Gastroesophageal sphincter (tissue), 4 donors: ENCODE measurements at regions not wholly inside any gene's neighbourhood (a gene's known extent, or its start where the extent isn't known, plus 50 kb on each side); places are given as distances from the start of the nearest gene placed in this dataset.

Source experiments
- ATAC-seq: fragments of 150-250 bp; one replicate; pipeline ENCODE4 v1.9.1; 2016; ENCODE audit warnings: mild to moderate bottlenecking, moderate library complexity
- H3K27ac ChIP-seq, 4 donors: fragments of 200-600 bp; sonication (generic) in 3 of 4; 1 replicate in 3 of 4; 2 replicates in 1 of 4; pipeline ENCODE4 v1.5.1; 2016 to 2019
- H3K27me3 ChIP-seq: fragments of 200-600 bp; sonication (generic); one replicate; pipeline ENCODE4 v1.5.1; 2019
- H3K36me3 ChIP-seq, 2 donors: fragments of 200-600 bp; sonication (generic); one replicate each; pipeline ENCODE4 v1.5.1; 2019; ENCODE audit warnings: control low read depth in 1 of 2
- H3K4me1 ChIP-seq, 3 donors: fragments of 200-600 bp; sonication (generic); 1 replicate in 2 of 3; 2 replicates in 1 of 3; pipeline ENCODE4 v1.5.1; 2016 to 2019; ENCODE audit warnings: control low read depth in 2 of 3
- H3K4me3 ChIP-seq, 2 donors: fragments of 200-600 bp; sonication (generic); one replicate each; pipeline ENCODE4 v1.5.1; 2019; ENCODE audit warnings: mild to moderate bottlenecking in 1 of 2, moderate library complexity in 1 of 2
- H3K9me3 ChIP-seq, 3 donors: fragments of 200-600 bp; sonication (generic); one replicate each; pipeline ENCODE4 v1.5.1; 2017 to 2019; ENCODE audit warnings: control low read depth in 2 of 3
- EP300 ChIP-seq: sonication (generic); formaldehyde crosslinking; IDR thresholded peaks from one replicate; pipeline ENCODE4 v1.6.1; 2017; ENCODE audit warnings: antibody characterized with exemption, mild to moderate bottlenecking
- POLR2A ChIP-seq, 2 donors: fragments of 450-650 bp; IDR thresholded peaks; one replicate each; pipeline ENCODE4 v1.6.1; 2017; ENCODE audit warnings: antibody characterized with exemption in 2 of 2, mild to moderate bottlenecking in 2 of 2, moderate library complexity in 1 of 2
- POLR2AphosphoS5 ChIP-seq: sonication (generic); formaldehyde crosslinking; IDR thresholded peaks from one replicate; pipeline ENCODE4 v1.6.1; 2017; ENCODE audit warnings: antibody characterized with exemption
- WGBS, 2 donors: methylation state at CpG; one replicate each; pipeline ENCODE4 v1.1.5; 2018; ENCODE audit warnings: low coverage in 1 of 2; 5-methylcytosine and 5-hydroxymethylcytosine counted together
- TF ChIP-seq, protein P1 (sequence below), 4 experiments: fragments of 200-600 bp in 2 of 4; fragments of 450-650 bp in 2 of 4; sonication (generic) in 1 of 4; IDR thresholded peaks; one replicate each; pipeline ENCODE4 v1.5.1; 2017 to 2019; ENCODE audit warnings: antibody characterized with exemption in 4 of 4, mild to moderate bottlenecking in 2 of 4, moderate library complexity in 2 of 4

DNA sequence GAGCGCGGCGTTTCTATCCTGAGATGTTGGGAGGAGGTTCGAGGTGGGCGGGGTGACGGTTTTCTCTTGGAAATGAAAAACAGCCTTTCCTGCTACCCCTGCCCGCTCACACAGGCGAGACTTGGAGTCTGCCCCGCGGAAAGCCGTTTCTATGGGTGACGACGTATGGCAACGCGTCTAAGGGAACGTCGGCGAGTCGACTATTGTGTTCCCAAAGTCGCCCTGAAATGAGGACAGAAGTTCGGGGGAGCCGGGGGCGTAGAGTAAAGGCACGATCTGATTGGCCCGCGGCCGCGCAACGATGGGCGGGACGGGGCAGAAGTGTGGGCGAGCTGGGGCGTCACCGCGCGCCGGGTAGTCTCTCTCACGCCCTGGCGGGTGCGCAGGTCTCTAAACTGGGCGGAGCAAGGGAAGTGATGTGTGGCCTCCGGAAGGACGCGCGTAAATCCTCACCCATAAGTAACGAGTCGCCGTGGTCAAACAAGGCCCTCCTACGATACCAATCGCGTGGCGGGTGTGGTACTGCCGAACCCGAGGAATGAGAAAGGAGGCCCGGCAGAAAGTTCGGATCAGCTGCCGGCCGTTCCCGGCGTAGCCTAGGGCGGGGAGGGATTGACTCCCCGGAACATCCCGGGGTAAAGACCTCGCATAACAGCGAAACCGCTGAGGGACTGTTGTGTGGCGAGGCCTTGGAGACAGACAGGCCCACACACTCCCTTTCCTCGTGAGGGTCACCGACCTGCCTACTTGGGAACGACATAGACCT, 89.6 kb downstream of the FAM161A start:
- Histone ChIP-seq H3K27me3 (no peaks in the 10 kb centered on the region), H3K4me1 (peaks cover 0 to 12% (median 0%) of the 10 kb centered on the region in 3 donors), H3K36me3 (no peaks in the 10 kb centered on the region), H3K9me3 (no peaks in the 10 kb centered on the region), H3K4me3 (peak overlapping the region; percentile 61), H3K27ac (peak overlapping the region; percentile 92 to 95 (median 94))
- WGBS, 2 donors: 0 to 3% methylated on average over 7 to 40 of the region's 70 CpGs
- peak; percentile 86 to 90 for TF ChIP-seq POLR2A (IDR thresholded peaks at IDR 0.05)
- TF ChIP-seq POLR2AphosphoS5: peak; percentile 97
- TF ChIP-seq, protein P1, sequence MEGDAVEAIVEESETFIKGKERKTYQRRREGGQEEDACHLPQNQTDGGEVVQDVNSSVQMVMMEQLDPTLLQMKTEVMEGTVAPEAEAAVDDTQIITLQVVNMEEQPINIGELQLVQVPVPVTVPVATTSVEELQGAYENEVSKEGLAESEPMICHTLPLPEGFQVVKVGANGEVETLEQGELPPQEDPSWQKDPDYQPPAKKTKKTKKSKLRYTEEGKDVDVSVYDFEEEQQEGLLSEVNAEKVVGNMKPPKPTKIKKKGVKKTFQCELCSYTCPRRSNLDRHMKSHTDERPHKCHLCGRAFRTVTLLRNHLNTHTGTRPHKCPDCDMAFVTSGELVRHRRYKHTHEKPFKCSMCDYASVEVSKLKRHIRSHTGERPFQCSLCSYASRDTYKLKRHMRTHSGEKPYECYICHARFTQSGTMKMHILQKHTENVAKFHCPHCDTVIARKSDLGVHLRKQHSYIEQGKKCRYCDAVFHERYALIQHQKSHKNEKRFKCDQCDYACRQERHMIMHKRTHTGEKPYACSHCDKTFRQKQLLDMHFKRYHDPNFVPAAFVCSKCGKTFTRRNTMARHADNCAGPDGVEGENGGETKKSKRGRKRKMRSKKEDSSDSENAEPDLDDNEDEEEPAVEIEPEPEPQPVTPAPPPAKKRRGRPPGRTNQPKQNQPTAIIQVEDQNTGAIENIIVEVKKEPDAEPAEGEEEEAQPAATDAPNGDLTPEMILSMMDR (IDR thresholded peaks at IDR 0.05): peak in 1 of 4 experiments; percentile 1
- peak; percentile 23 for TF ChIP-seq EP300
- peak; percentile 99 for ATAC-seq

DNA sequence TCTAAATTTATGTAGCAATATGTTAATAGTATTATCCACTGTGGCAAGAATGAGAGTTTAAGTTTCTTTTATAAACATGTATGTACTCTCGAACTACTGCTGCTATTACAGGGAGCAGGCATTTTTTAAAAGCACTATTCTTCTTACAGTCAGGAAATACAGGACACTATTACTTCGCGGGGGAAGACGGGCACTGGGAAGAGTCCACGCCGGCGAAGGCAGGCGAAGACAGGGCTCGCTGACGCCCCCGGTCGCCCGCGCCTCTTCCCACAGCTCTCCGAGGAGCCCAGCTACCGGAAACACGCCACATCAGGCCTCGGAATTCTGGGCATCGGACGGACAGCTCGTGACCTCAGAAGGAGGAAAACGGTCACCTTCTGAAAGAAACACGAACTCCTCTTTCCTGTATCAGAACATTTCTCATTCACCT, 90.2 kb downstream of the FAM161A start:
- TF ChIP-seq EP300: no peak
- TF ChIP-seq, protein P1 (IDR thresholded peaks at IDR 0.05): peak in 2 of 4 experiments; percentile 7 to 44
- peak; percentile 83 for ATAC-seq
- Histone ChIP-seq H3K4me1 (peaks cover 0 to 12% (median 0%) of the 10 kb centered on the region in 3 donors), H3K4me3 (peak overlapping the region; percentile 61), H3K27ac (peak overlapping the region; percentile 92 to 95 (median 94)), H3K27me3 (no peaks in the 10 kb centered on the region), H3K36me3 (no peaks in the 10 kb centered on the region), H3K9me3 (no peaks in the 10 kb centered on the region)
- WGBS, 2 donors: 0 to 2% methylated on average over 16 to 17 of the region's 23 CpGs

DNA sequence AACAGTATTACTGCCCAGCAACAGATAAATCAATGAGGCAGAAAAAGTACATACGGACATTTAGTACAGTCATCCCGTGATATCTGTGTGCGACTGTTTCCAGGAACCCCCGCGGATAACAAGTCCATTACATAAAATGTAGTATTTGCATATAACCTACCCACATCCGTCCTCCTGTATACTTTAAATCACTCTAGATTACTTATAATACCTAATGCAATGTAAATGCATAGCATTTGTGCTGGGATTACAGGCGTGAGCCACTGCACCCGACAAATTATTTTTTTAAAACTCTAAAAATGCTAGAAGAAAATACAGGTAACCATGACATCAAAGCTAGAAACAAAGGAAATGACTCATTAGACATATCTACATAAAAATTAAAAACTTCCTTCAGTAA, 91.6 kb downstream of the FAM161A start:
- Histone ChIP-seq H3K4me3 (no peak overlapping the region), H3K4me1 (peaks cover 0 to 12% (median 0%) of the 10 kb centered on the region in 3 donors), H3K9me3 (no peaks in the 10 kb centered on the region), H3K27me3 (no peaks in the 10 kb centered on the region), H3K27ac (no peak overlapping the region), H3K36me3 (no peaks in the 10 kb centered on the region)
- 93 to 96% methylated on average over 8 of the region's 8 CpGs for WGBS, 2 donors
- no peak for ATAC-seq
- TF ChIP-seq POLR2A (IDR thresholded peaks at IDR 0.05): no peak
- TF ChIP-seq, protein P1 (IDR thresholded peaks at IDR 0.05): no peak

DNA sequence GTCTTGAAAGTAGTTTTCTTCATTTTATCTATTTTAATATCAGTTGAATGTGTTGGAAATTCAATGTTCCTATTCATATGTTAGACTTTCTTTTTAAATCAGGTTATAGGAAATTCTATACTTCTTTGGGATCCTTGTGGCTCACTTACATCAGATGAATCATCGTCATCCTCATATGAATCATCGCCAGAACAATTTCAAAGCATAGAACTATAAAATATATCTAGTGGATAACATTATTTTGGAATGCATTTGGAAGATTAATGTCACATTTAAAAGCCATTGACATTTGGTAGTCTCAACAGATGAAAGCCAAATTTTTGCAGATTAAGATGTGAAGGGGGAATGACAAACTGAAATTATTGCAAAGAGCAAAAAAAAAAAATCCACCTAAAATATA, 94.1 kb downstream of the FAM161A start:
- Histone ChIP-seq H3K4me1 (peaks cover 0 to 12% (median 0%) of the 10 kb centered on the region in 3 donors), H3K4me3 (no peak overlapping the region), H3K9me3 (no peaks in the 10 kb centered on the region), H3K27ac (no peak overlapping the region), H3K36me3 (no peaks in the 10 kb centered on the region), H3K27me3 (no peaks in the 10 kb centered on the region)
- WGBS, 2 donors: 53 to 76% methylated on average over 2 of the region's 2 CpGs
- no peak for ATAC-seq
- TF ChIP-seq POLR2AphosphoS5: no peak
- TF ChIP-seq, protein P1 (IDR thresholded peaks at IDR 0.05): no peak
- TF ChIP-seq EP300: no peak
- no peak for TF ChIP-seq POLR2A (IDR thresholded peaks at IDR 0.05)

DNA sequence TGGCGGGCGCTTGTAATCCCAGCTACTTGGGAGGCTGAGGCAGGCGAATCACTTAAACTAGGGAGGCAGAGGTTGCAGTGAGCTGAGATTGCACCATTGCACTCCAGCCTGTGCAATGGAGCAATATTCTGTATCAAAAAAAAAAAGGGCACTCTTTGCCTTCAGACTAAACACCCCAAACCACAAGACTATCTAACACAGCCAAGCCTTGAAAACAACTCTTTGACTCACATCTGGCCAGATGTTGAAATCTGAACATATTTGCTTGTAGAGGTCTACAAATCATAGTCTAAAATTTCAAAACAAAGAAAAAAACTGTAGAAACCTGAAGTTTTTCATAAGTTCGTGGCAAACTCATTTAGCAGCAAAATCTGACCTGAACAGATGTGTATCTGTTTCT, 94.9 kb downstream of the FAM161A start:
- TF ChIP-seq, protein P1 (IDR thresholded peaks at IDR 0.05): no peak
- no peak for TF ChIP-seq POLR2A (IDR thresholded peaks at IDR 0.05)
- TF ChIP-seq EP300: no peak
- TF ChIP-seq POLR2AphosphoS5: no peak
- Histone ChIP-seq H3K9me3 (no peaks in the 10 kb centered on the region), H3K4me1 (peaks cover 0 to 12% (median 0%) of the 10 kb centered on the region in 3 donors), H3K27me3 (no peaks in the 10 kb centered on the region), H3K36me3 (no peaks in the 10 kb centered on the region), H3K4me3 (no peak overlapping the region), H3K27ac (no peak overlapping the region)
- peak; percentile 34 for ATAC-seq
- WGBS, 2 donors: 17 to 71% methylated on average over 1 to 2 of the region's 4 CpGs
